ENCODE measurements at regions not wholly inside any gene's neighbourhood (a gene's known extent, or its start where the extent isn't known, plus 50 kb on each side); places are given as distances from the start of the nearest gene placed in this dataset.

- no peak for DNase-seq (ENCODE audit: low read depth, low spot score)
Observed at GRCh38 chr4:17115583-17115982, 217.1 kb upstream of the LDB2 start.

GRCh38 chr4:17112292-17112659, 213.8 kb upstream of the LDB2 start:
- DNase-seq (ENCODE audit: low read depth, low spot score) = no peak

GRCh38 chr4:17109126-17109525, 210.7 kb upstream of the LDB2 start:
- DNase-seq (ENCODE audit: low read depth, low spot score) = no peak

- DNase-seq (ENCODE audit: low read depth, low spot score) = no peak
Observed at GRCh38 chr4:17103231-17103630, 204.8 kb upstream of the LDB2 start.

- no peak for DNase-seq (ENCODE audit: low read depth, low spot score)
Observed at GRCh38 chr4:17098996-17099395, 200.6 kb upstream of the LDB2 start.

GRCh38 chr4:17098401-17098800, 200.0 kb upstream of the LDB2 start:
- no peak for DNase-seq (ENCODE audit: low read depth, low spot score)

GRCh38 chr4:17097362-17097761, 198.9 kb upstream of the LDB2 start:
- DNase-seq (ENCODE audit: low read depth, low spot score) = no peak

GRCh38 chr4:17096692-17097091, 198.2 kb upstream of the LDB2 start:
- no peak for DNase-seq (ENCODE audit: low read depth, low spot score)

GRCh38 chr4:17095771-17096170, 197.3 kb upstream of the LDB2 start:
- DNase-seq (ENCODE audit: low read depth, low spot score) = no peak

GRCh38 chr4:17094876-17095210, 196.4 kb upstream of the LDB2 start:
- no peak for DNase-seq (ENCODE audit: low read depth, low spot score)

GRCh38 chr4:17094159-17094875, 195.9 kb upstream of the LDB2 start:
- no peak for DNase-seq (ENCODE audit: low read depth, low spot score)

- DNase-seq (ENCODE audit: low read depth, low spot score) = no peak
Observed at GRCh38 chr4:17093481-17093880, 195.0 kb upstream of the LDB2 start.

- no peak for DNase-seq (ENCODE audit: low read depth, low spot score)
Observed at GRCh38 chr4:17092736-17093437, 194.4 kb upstream of the LDB2 start.

GRCh38 chr4:17091104-17091503, 192.7 kb upstream of the LDB2 start:
- DNase-seq (ENCODE audit: low read depth, low spot score) = no peak

GRCh38 chr4:17090063-17090462, 191.6 kb upstream of the LDB2 start:
- DNase-seq (ENCODE audit: low read depth, low spot score) = no peak

- DNase-seq (ENCODE audit: low read depth, low spot score) = no peak
Observed at GRCh38 chr4:17085416-17085815, 187.0 kb upstream of the LDB2 start.

- DNase-seq (ENCODE audit: low read depth, low spot score) = no peak
Observed at GRCh38 chr4:17082186-17082585, 183.7 kb upstream of the LDB2 start.

- no peak for DNase-seq (ENCODE audit: low read depth, low spot score)
Observed at GRCh38 chr4:17081179-17081578, 182.7 kb upstream of the LDB2 start.

GRCh38 chr4:17077105-17077504, 178.7 kb upstream of the LDB2 start:
- DNase-seq (ENCODE audit: low read depth, low spot score) = no peak

GRCh38 chr4:17072483-17072882, 174.0 kb upstream of the LDB2 start:
- no peak for DNase-seq (ENCODE audit: low read depth, low spot score)

- no peak for DNase-seq (ENCODE audit: low read depth, low spot score)
Observed at GRCh38 chr4:17068891-17069290, 170.4 kb upstream of the LDB2 start.

GRCh38 chr4:17068392-17068791, 169.9 kb upstream of the LDB2 start:
- no peak for DNase-seq (ENCODE audit: low read depth, low spot score)

GRCh38 chr4:17066972-17067371, 168.5 kb upstream of the LDB2 start:
- DNase-seq (ENCODE audit: low read depth, low spot score) = no peak

- DNase-seq (ENCODE audit: low read depth, low spot score) = no peak
Observed at GRCh38 chr4:17066236-17066635, 167.8 kb upstream of the LDB2 start.

Measured in activated naive CD8-positive, alpha-beta T cell treated with anti-CD3 and anti-CD28 coated beads, Interleukin-2, amount 50 U/mL, for 16 hours (primary cell).